ENCODE measurements at regions not wholly inside any gene's neighbourhood (a gene's known extent, or its start where the extent isn't known, plus 50 kb on each side); places are given as distances from the start of the nearest gene placed in this dataset.
"Not testable (repeated sequence)": the region's sequence is repeated elsewhere in the genome, so short reads cannot be mapped to it uniquely, and the experiment has no call there.

DNA sequence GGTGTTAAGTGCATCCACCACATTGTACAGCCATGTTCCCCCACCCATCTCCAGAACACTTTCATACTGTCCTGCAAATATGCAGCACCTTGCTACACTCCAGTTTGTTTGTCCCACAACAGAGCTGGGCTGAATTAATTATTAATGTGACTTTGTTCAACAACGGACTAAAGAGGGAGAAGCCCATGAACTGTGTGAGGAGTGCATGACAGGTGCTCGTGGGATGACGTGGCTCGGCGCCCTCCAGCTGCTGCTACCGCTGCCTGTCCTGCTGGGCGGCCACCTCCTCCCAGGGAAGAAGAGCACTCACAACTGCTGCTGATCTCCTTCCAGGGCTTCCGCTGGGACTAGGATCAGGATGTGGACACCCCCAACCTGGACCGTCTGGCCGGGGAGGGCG, 111.2 kb upstream of the DEFB108B start:
- H3K4me3 ChIP-seq; intact Hi-C loops (cut with DNase I); DNase-seq; H3K27ac ChIP-seq; ATAC-seq; H3K9me3 ChIP-seq; H3K4me1 ChIP-seq; H3K36me3 ChIP-seq; H3K27me3 ChIP-seq: not testable (repeated sequence)
- WGBS, 4 donors: 81 to 85% (median 83%) methylated on average over 6 to 10 of the region's 11 CpGs

DNA sequence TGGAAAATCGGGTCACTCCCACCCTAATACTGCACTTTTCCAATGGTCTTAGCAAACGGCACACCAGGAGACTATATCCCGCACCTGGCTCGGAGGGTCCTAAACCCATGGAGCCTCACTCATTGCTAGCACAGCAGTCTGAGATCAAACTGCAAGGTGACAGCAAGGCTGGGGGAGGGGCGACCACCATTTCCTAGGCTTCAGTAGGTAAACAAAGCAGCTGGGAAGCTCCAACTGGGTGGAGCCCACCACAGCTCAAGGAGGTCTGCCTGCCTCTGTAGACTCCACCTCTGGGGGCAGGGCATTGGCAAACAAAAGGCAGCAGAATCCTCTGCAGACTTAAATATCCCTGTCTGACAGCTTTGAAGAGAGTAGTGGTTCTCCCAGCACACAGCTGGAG, 109.0 kb upstream of the DEFB108B start:
- H3K27ac ChIP-seq; intact Hi-C loops (cut with DNase I); H3K4me3 ChIP-seq; ATAC-seq; DNase-seq; H3K9me3 ChIP-seq; H3K36me3 ChIP-seq; H3K27me3 ChIP-seq; H3K4me1 ChIP-seq: not testable (repeated sequence)
- WGBS, 4 donors: 67 to 85% (median 73%) methylated on average over 5 of the region's 5 CpGs

DNA sequence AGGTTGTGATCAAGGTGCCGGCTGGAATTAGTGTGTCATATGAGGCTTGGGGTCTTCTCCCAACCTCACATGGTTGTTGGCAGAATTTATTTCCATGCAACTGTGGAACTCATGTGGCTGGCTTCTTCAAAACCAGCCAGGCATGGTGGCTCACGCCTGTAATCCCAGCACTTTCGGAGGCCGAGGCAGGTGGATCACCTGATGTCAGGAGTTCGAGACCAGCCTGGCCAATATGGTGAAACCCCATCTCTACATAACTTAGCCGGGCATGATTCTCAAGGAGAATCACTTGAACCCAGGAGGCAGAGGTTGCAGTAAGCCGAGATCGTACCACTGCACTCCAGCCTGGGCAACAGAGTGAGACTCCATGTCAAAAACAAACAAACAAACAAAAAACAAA, 102.3 kb upstream of the DEFB108B start:
- H3K4me1 ChIP-seq; H3K4me3 ChIP-seq; DNase-seq; H3K27me3 ChIP-seq; intact Hi-C loops (cut with DNase I); H3K27ac ChIP-seq; H3K36me3 ChIP-seq; ATAC-seq; H3K9me3 ChIP-seq: not testable (repeated sequence)
- 91 to 93% (median 92%) methylated on average over 7 to 8 of the region's 8 CpGs for whole genome bisulfite sequencing, 4 donors

DNA sequence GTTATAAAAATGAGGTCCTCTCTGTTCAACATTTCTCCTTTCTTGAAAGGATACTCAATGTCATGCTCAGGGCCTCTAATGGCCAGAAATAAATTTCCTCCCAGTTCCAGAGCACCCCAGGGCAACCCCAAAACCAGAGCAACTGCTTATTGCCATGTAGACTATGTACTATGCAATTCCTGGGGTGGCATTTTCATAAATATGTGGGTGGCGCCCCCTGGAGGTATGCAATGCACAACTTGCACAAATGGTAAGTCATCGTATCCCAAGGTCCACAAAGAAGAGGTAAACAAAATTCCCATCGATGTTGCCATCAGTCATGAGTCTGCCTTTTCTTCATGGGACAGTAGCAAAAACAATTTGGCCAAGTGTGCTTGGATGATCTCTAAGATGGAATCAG, 98.6 kb upstream of the DEFB108B start:
- H3K27ac ChIP-seq; H3K36me3 ChIP-seq; H3K4me1 ChIP-seq; intact Hi-C loops (cut with DNase I); ATAC-seq; DNase-seq; H3K4me3 ChIP-seq; H3K9me3 ChIP-seq; H3K27me3 ChIP-seq: not testable (repeated sequence)
- TF ChIP-seq, protein P1, sequence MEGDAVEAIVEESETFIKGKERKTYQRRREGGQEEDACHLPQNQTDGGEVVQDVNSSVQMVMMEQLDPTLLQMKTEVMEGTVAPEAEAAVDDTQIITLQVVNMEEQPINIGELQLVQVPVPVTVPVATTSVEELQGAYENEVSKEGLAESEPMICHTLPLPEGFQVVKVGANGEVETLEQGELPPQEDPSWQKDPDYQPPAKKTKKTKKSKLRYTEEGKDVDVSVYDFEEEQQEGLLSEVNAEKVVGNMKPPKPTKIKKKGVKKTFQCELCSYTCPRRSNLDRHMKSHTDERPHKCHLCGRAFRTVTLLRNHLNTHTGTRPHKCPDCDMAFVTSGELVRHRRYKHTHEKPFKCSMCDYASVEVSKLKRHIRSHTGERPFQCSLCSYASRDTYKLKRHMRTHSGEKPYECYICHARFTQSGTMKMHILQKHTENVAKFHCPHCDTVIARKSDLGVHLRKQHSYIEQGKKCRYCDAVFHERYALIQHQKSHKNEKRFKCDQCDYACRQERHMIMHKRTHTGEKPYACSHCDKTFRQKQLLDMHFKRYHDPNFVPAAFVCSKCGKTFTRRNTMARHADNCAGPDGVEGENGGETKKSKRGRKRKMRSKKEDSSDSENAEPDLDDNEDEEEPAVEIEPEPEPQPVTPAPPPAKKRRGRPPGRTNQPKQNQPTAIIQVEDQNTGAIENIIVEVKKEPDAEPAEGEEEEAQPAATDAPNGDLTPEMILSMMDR (IDR thresholded peaks at IDR 0.05): peak in 2 of 12 donors; percentile 11 to 13
- WGBS, 4 donors: 0 to 8% (median 0%) methylated on average over 1 to 2 of the region's 3 CpGs

DNA sequence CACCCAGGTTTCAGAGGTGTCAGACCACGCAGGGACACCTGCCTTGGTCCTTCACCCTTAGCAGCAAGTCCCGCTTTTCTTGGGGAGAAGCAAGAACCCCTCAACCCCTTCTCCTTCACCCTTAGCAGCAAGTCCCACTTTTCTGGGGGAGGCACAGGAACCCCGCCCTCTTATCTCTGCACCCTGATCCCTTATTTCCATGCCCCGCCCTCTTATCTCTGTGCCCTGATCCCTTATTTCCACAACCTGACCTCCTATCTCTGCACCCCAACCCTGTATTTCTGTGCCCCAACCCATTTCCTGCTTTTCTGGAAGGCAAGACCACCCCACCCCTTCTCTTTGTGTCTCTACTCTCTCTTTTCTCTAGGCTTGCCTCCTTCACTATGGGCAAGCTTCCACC, 94.7 kb upstream of the DEFB108B start:
- H3K36me3 ChIP-seq; H3K9me3 ChIP-seq; intact Hi-C loops (cut with DNase I); DNase-seq; H3K27me3 ChIP-seq; H3K27ac ChIP-seq; H3K4me3 ChIP-seq; H3K4me1 ChIP-seq; ATAC-seq: not testable (repeated sequence)
- 80 to 97% (median 87%) methylated on average over 4 of the region's 4 CpGs for WGBS, 4 donors

DNA sequence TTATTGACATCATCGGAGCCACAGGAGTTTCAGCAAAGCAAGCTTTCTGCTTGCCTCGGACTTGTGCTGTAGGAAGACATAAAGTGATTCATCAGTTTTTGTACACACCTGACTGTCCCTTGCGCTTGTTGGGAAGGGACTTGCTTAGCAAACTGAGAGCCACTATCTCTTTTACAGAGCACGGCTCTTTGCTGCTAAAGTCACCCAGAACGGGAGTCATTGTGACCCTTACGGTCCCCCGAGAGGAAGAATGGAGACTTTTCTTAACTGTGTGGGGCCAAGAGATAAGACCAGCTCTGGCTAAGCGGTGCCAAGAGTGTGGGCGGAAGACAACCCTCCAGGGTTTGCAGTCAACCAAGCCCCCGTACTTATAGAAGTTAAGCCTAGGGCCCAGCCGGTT, 89.6 kb upstream of the DEFB108B start:
- H3K9me3 ChIP-seq; H3K36me3 ChIP-seq; H3K27me3 ChIP-seq; H3K4me1 ChIP-seq; intact Hi-C loops (cut with DNase I); ATAC-seq; H3K4me3 ChIP-seq; H3K27ac ChIP-seq: not testable (repeated sequence)
- peak in 2 of 5 donors; percentile 7 to 19 for DNase-seq
- WGBS, 4 donors: 24 to 36% (median 35%) methylated on average over 11 of the region's 11 CpGs

DNA sequence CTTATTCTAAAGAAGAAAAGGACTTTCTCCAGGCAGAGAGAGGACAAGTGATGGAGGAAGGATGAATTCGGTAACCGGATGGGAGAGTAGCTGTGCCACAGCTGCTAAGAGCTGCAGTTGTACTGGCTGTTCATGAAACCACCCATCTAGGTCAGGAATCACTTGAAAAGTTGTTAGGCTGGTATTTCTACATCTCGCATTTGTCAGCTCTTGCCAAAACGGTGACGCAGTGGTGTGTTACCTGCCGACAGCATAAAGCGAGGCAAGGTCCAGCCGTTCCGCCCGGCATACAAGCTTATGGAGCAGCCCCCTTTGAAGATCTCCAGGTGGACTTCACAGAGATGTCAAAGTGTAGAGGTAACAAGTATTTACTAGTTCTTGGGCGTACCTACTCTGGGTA, 87.3 kb upstream of the DEFB108B start:
- H3K4me1 ChIP-seq; intact Hi-C loops (cut with DNase I); ATAC-seq; H3K36me3 ChIP-seq; H3K27ac ChIP-seq; DNase-seq; H3K9me3 ChIP-seq; H3K4me3 ChIP-seq: not testable (repeated sequence)
- 89 to 97% (median 92%) methylated on average over 11 of the region's 11 CpGs for WGBS, 4 donors
- H3K27me3 ChIP-seq: peaks cover 0 to 16% (median 0%) of the 10 kb centered on the region in 9 donors
